Prostate gland (tissue), 2 donors: ENCODE measurements at regions not wholly inside any gene's neighbourhood (a gene's known extent, or its start where the extent isn't known, plus 50 kb on each side); places are given as distances from the start of the nearest gene placed in this dataset.

Source experiments
- POLR2A ChIP-seq: fragments of 450-650 bp; IDR thresholded peaks from one replicate; pipeline ENCODE4 v1.6.1; 2016; ENCODE audit warnings: antibody characterized with exemption, mild to moderate bottlenecking
- POLR2AphosphoS5 ChIP-seq: sonication (generic); formaldehyde crosslinking; IDR thresholded peaks from one replicate; pipeline ENCODE4 v1.6.1; 2017; ENCODE audit warnings: antibody characterized with exemption
- TF ChIP-seq, protein P1 (sequence below), 4 experiments: fragments of 200-600 bp in 2 of 4; fragments of 450-650 bp in 2 of 4; sonication (generic) in 2 of 4; IDR thresholded peaks; 1 replicate in 3 of 4; 2 replicates in 1 of 4; pipeline ENCODE4 v1.5.1; 2016 to 2019; ENCODE audit warnings: antibody characterized with exemption in 4 of 4, mild to moderate bottlenecking in 2 of 4, moderate library complexity in 2 of 4

DNA sequence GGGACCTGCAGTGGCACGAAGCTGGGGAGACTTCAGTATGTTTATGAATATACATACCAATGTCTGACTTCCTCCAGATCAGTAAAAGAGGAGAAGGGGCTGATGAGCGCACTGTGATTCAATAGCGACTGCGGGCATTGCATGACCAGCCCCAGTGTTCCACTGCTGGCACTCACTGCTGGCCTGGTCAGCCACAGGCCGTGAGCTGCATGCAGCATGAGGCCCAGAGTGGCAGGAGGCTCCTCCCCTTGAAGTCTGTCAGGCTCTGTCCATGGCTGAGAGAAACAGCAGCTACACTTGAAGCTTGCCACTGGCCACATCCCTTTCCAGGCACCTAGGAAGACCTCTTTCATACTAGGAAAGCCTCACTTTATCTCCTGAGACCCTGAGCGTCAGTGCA lies 265.9 kb upstream of the CDYL start:
- TF ChIP-seq, protein P1, sequence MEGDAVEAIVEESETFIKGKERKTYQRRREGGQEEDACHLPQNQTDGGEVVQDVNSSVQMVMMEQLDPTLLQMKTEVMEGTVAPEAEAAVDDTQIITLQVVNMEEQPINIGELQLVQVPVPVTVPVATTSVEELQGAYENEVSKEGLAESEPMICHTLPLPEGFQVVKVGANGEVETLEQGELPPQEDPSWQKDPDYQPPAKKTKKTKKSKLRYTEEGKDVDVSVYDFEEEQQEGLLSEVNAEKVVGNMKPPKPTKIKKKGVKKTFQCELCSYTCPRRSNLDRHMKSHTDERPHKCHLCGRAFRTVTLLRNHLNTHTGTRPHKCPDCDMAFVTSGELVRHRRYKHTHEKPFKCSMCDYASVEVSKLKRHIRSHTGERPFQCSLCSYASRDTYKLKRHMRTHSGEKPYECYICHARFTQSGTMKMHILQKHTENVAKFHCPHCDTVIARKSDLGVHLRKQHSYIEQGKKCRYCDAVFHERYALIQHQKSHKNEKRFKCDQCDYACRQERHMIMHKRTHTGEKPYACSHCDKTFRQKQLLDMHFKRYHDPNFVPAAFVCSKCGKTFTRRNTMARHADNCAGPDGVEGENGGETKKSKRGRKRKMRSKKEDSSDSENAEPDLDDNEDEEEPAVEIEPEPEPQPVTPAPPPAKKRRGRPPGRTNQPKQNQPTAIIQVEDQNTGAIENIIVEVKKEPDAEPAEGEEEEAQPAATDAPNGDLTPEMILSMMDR (IDR thresholded peaks at IDR 0.05), result no peak
- TF ChIP-seq POLR2A (no peak), POLR2AphosphoS5 (no peak)
